Activated naive CD4-positive, alpha-beta T cell treated with anti-CD3 and anti-CD28 coated beads, Interleukin-2, amount 10 ng/mL, durations not matched to agents 7 days and 5 days (primary cell): ENCODE measurements at regions not wholly inside any gene's neighbourhood (a gene's known extent, or its start where the extent isn't known, plus 50 kb on each side); places are given as distances from the start of the nearest gene placed in this dataset.
"Not testable (repeated sequence)": the region's sequence is repeated elsewhere in the genome, so short reads cannot be mapped to it uniquely, and the experiment has no call there.

Experiments used
- CTCF ChIA-PET: fragments of 350-600 bp; sonication (Branson Sonifier 250); formaldehyde crosslinking; loops from one replicate; lab custom pipeline; 2021; ENCODE audit warnings: antibody characterized with exemption; lab: Charles Lee
- DNase-seq: peaks from one replicate; pipeline ENCODE4 v3.0.0-alpha.2; 2020
- H3K27ac Mint-ChIP-seq: one replicate; pipeline ENCODE4 v1.8.0; 2021; ENCODE audit warnings: mild to moderate bottlenecking, moderate library complexity, mixed read lengths
- H3K27me3 Mint-ChIP-seq: one replicate; pipeline ENCODE4 v1.8.0; 2021; ENCODE audit warnings: mild to moderate bottlenecking, mixed read lengths
- H3K36me3 Mint-ChIP-seq: one replicate; pipeline ENCODE4 v1.8.0; 2021; ENCODE audit warnings: mixed read lengths
- H3K4me1 Mint-ChIP-seq: one replicate; pipeline ENCODE4 v1.8.0; 2021; ENCODE audit warnings: mixed read lengths
- H3K4me3 Mint-ChIP-seq: one replicate; pipeline ENCODE4 v1.8.0; 2021; ENCODE audit warnings: mild to moderate bottlenecking, moderate library complexity, mixed read lengths
- H3K9me3 Mint-ChIP-seq: one replicate; pipeline ENCODE4 v1.8.0; 2021; ENCODE audit warnings: mixed read lengths

- H3K27me3 Mint-ChIP-seq, result peaks cover 3% of the 10 kb centered on the region
- H3K9me3 Mint-ChIP-seq, result peaks cover 3% of the 10 kb centered on the region
- H3K36me3 Mint-ChIP-seq, result no peaks in the 10 kb centered on the region
- CTCF ChIA-PET, result interaction anchor here (0.7 kb wide), 1 partner anchor 116 kb away, joined by 3 read pairs; no protein-coding TSS in a partner anchor
- H3K4me1 Mint-ChIP-seq, result peaks cover 13% of the 10 kb centered on the region
- no peak overlapping the region for H3K4me3 Mint-ChIP-seq
- no peak overlapping the region for H3K27ac Mint-ChIP-seq
- no peak for DNase-seq
Observed at GRCh38 chr3:110623571-110623970, 448.0 kb upstream of the NECTIN3 start.

DNA sequence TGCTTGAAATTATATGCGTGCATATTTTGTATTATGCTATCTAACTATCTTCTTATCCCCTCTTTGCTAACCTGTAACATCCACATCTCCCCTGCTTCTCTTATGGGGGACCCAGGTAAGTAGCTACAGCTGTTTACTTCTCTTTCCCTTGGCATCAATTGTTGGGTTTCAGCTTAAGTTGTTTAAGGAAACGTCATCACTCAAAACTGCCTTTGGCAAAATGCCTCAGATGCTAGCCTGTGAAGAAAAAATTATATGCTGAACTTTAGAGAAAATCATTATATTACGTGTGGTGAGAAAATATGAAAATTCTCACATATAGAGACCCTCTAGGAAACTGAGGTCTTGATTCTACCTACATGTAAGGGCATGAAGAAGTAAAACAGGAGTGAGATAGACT, 447.0 kb upstream of the NECTIN3 start:
- H3K4me1 Mint-ChIP-seq, result peaks cover 15% of the 10 kb centered on the region
- H3K9me3 Mint-ChIP-seq, result peaks cover 3% of the 10 kb centered on the region
- peaks cover 3% of the 10 kb centered on the region for H3K27me3 Mint-ChIP-seq
- CTCF ChIA-PET, result no interaction called here
- no peaks in the 10 kb centered on the region for H3K36me3 Mint-ChIP-seq
- H3K27ac Mint-ChIP-seq, result no peak overlapping the region
- DNase-seq, result no peak
- no peak overlapping the region for H3K4me3 Mint-ChIP-seq

- CTCF ChIA-PET, result no interaction called here
- peaks cover 3% of the 10 kb centered on the region for H3K27me3 Mint-ChIP-seq
- H3K4me3 Mint-ChIP-seq, result no peak overlapping the region
- DNase-seq, result no peak
- peaks cover 15% of the 10 kb centered on the region for H3K4me1 Mint-ChIP-seq
- no peaks in the 10 kb centered on the region for H3K36me3 Mint-ChIP-seq
- H3K27ac Mint-ChIP-seq, result no peak overlapping the region
- peaks cover 3% of the 10 kb centered on the region for H3K9me3 Mint-ChIP-seq
Observed at GRCh38 chr3:110625201-110625747, 446.3 kb upstream of the NECTIN3 start.

GRCh38 chr3:110626652-110627111, 444.9 kb upstream of the NECTIN3 start:
- peak; percentile 27 for DNase-seq
- CTCF ChIA-PET, H3K9me3 Mint-ChIP-seq, H3K36me3 Mint-ChIP-seq, H3K27me3 Mint-ChIP-seq: not testable (repeated sequence)
- peaks cover 15% of the 10 kb centered on the region for H3K4me1 Mint-ChIP-seq
- peak overlapping the region; percentile 48 for H3K4me3 Mint-ChIP-seq
- peak overlapping the region; percentile 35 for H3K27ac Mint-ChIP-seq

DNA sequence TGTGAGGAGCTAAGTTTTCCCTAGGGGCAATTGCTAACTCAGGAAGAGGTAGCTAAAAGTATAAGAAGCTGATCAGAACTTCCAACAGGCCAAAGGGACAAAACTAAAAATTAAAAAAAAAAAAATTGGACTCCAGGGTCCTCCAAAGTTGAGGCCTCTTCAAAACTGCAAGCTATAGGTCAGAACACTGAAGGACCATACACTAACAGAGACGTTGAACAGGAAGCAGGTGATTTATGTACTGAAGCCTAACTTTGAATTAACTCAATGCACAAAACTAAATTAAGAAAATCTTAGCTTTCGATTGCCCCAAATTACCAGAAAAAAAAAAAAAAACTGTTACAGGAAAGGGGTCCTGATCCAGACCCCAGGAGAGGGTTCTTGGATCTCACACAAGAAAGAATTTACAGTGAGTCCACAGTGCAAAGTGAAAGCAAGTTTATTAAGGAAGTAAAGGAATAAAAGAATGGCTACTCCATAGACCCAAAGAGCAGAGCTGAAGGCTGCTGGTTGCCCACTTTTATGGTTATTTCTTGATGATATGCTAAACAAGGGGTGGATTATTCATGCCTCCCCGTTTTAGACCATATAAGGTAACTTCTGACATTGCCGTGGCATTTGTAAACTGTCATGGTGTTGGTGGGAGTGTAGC, 442.8 kb upstream of the NECTIN3 start:
- Mint-ChIP-seq H3K27ac (no peak overlapping the region), H3K27me3 (no peaks in the 10 kb centered on the region), H3K4me3 (no peak overlapping the region), H3K9me3 (peaks cover 3% of the 10 kb centered on the region), H3K4me1 (peaks cover 15% of the 10 kb centered on the region), H3K36me3 (no peaks in the 10 kb centered on the region)
- CTCF ChIA-PET, result interaction anchor here (0.5 kb wide), 1 partner anchor 910 kb away, joined by 3 read pairs; no protein-coding TSS in a partner anchor
- no peak for DNase-seq

DNA sequence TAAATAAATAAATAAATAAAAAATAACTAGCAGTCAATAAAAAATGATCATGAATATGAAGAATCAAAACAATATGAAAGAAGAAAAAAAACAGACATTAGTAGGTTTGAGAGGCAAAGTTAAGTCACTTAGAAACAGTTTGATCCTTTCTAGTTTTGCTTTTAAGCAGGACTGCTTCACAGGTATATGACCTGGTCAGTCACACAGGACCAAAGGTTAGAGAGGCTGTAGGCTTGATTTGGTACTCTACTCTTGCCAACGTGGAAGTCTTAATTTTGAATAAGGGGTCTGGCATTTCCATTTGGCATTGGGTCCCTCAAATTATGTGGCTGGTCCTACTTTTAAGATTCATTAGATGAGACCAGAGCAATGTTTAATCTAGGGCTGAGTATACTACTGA, 441.7 kb upstream of the NECTIN3 start:
- peaks cover 15% of the 10 kb centered on the region for H3K4me1 Mint-ChIP-seq
- H3K27ac Mint-ChIP-seq, result no peak overlapping the region

GRCh38 chr3:110644203-110644602, 427.4 kb upstream of the NECTIN3 start:
- no peak for DNase-seq
- no peak overlapping the region for H3K4me3 Mint-ChIP-seq
- no peaks in the 10 kb centered on the region for H3K36me3 Mint-ChIP-seq
- CTCF ChIA-PET, result no interaction called here
- H3K9me3 Mint-ChIP-seq, result no peaks in the 10 kb centered on the region
- H3K27me3 Mint-ChIP-seq, result no peaks in the 10 kb centered on the region
- no peak overlapping the region for H3K27ac Mint-ChIP-seq
- H3K4me1 Mint-ChIP-seq, result no peaks in the 10 kb centered on the region

More for the DNA sequence above, 441.7 kb upstream of the NECTIN3 start:
- Mint-ChIP-seq H3K27me3 (no peaks in the 10 kb centered on the region), H3K36me3 (no peaks in the 10 kb centered on the region), H3K9me3 (peaks cover 3% of the 10 kb centered on the region), H3K4me3 (no peak overlapping the region)
- CTCF ChIA-PET, result no interaction called here
- no peak for DNase-seq

DNA sequence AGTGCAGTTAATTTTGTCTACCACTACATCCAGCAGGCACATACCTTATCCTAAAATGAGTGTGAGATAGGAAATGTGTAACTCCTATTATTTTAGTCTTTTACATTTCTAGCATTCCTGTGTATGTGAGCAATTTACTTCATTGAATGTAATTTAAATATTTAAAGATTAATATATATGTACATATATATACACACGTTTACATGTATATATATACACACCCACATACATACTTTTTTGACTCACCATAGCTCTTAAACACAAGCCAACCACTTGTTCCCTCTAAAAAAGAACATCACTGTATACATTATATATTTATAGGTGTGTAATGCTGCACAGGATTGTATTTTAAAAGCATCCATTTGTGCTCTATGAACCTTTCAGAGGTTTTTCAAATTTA, 425.6 kb upstream of the NECTIN3 start:
- Mint-ChIP-seq H3K9me3 (no peaks in the 10 kb centered on the region), H3K27me3 (no peaks in the 10 kb centered on the region), H3K27ac (no peak overlapping the region), H3K36me3 (no peaks in the 10 kb centered on the region), H3K4me1 (no peaks in the 10 kb centered on the region), H3K4me3 (no peak overlapping the region)
- no peak for DNase-seq
- CTCF ChIA-PET, result interaction anchor here (0.6 kb wide), 1 partner anchor 1859 kb away, joined by 3 read pairs; no protein-coding TSS in a partner anchor

GRCh38 chr3:110646496-110646895, 425.1 kb upstream of the NECTIN3 start:
- Mint-ChIP-seq H3K4me3 (no peak overlapping the region), H3K27ac (no peak overlapping the region), H3K27me3 (no peaks in the 10 kb centered on the region), H3K36me3 (no peaks in the 10 kb centered on the region), H3K9me3 (no peaks in the 10 kb centered on the region), H3K4me1 (no peaks in the 10 kb centered on the region)
- DNase-seq, result no peak
- CTCF ChIA-PET, result no interaction called here

DNA sequence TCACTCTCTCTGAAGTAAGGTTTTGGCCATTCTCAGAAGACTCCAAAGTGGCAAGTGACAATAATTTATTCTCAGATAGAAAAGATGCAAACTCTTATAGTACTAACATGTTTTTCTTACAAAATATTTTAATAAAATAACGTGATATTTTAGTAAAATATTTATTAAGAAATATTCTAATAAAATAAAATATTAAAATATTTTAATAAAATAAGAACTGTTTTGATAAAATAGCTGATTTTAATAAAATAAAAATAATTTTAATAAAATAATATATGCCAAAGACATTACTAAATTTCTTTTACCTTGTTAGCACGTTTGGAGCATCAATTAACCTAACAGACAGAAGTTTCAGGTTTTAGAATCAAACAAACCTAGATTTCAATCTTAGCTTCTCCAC, 424.0 kb upstream of the NECTIN3 start:
- no peaks in the 10 kb centered on the region for H3K4me1 Mint-ChIP-seq
- H3K4me3 Mint-ChIP-seq, result no peak overlapping the region
- DNase-seq, result no peak
- H3K27me3 Mint-ChIP-seq, result no peaks in the 10 kb centered on the region
- no peaks in the 10 kb centered on the region for H3K9me3 Mint-ChIP-seq
- H3K36me3 Mint-ChIP-seq, result no peaks in the 10 kb centered on the region
- CTCF ChIA-PET, result no interaction called here
- H3K27ac Mint-ChIP-seq, result no peak overlapping the region

DNA sequence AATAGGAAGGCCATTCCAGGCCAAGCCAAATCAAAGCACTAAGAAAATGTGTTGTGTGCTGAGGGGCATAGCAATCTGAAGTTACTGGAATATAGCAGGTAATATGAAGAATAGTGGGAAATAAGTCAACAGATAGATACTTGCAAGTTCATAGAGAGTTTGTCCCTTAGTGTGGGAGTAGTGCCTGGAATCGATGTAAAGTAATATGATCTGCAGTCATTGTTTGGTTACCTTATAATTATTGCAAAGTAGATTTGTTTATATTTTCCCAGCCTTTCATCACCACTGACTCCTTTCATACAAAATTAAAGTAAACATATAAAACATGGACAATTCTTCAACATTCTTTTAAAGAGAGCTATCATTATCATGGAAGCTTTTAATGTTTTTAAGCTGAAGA, 420.9 kb upstream of the NECTIN3 start:
- no peaks in the 10 kb centered on the region for H3K4me1 Mint-ChIP-seq
- CTCF ChIA-PET, result no interaction called here
- no peak overlapping the region for H3K27ac Mint-ChIP-seq
- H3K27me3 Mint-ChIP-seq, result no peaks in the 10 kb centered on the region
- no peaks in the 10 kb centered on the region for H3K36me3 Mint-ChIP-seq
- no peak for DNase-seq
- no peak overlapping the region for H3K4me3 Mint-ChIP-seq
- H3K9me3 Mint-ChIP-seq, result no peaks in the 10 kb centered on the region

DNA sequence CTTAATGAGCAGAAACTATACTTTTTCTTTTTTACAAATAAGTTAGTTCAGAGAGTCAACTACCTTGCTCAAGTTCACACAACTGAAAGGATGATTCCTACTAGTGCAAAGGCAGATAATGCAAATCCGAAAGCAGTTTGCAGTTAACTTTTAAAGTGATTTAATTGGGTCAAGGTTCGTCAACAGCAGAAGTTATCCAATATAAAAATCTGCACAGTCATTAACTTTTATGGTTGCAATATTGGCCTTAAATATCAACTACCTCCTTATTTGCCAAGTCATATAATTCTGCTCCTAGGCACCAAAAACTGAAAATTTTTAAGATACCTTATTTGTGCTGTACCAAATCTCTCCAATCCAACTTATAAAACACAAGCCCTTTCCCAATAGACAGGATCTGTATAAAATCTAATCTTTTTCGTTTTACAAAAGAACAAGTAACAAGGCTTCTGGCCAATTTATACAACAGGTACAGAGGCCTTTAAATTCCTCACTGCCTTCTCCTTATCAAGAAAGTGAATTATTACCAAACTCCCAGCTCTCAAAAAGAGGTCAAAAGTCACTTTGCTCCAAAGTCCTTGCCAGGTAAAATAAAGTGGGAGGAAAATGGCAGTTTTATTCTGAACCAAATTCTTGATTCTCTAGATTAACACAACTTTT, 416.6 kb upstream of the NECTIN3 start:
- H3K27ac Mint-ChIP-seq, result no peak overlapping the region
- H3K4me3 Mint-ChIP-seq, result no peak overlapping the region
- H3K27me3 Mint-ChIP-seq, result no peaks in the 10 kb centered on the region
- H3K4me1 Mint-ChIP-seq, result no peaks in the 10 kb centered on the region
- CTCF ChIA-PET, result no interaction called here
- no peak for DNase-seq
- H3K36me3 Mint-ChIP-seq, result no peaks in the 10 kb centered on the region
- no peaks in the 10 kb centered on the region for H3K9me3 Mint-ChIP-seq

GRCh38 chr3:110656394-110657025, 415.1 kb upstream of the NECTIN3 start:
- Mint-ChIP-seq H3K9me3 (no peaks in the 10 kb centered on the region), H3K27me3 (no peaks in the 10 kb centered on the region), H3K4me1 (no peaks in the 10 kb centered on the region), H3K27ac (no peak overlapping the region), H3K36me3 (no peaks in the 10 kb centered on the region), H3K4me3 (no peak overlapping the region)
- DNase-seq, result no peak
- CTCF ChIA-PET, result no interaction called here

DNA sequence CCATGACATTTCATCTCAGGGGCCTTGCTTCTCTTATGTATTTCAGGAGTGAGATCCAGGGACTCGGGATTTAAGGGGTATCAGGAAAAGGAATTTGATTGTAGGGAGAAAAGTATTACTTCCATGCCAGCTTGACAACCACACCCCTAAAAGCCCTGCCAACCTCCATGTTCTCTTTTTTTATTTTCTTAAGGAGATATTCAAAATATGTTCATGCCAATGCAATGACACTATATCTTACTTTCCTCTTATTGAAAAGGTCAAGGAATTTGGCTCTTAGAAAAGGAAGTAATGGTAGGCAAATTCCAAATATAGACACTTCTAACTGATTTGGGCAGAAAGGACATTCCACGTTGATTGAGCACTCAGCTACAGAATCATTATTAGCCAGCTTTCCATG, 407.5 kb upstream of the NECTIN3 start:
- Mint-ChIP-seq H3K36me3 (no peaks in the 10 kb centered on the region), H3K27ac (no peak overlapping the region), H3K27me3 (no peaks in the 10 kb centered on the region), H3K9me3 (peaks cover 2% of the 10 kb centered on the region), H3K4me3 (no peak overlapping the region), H3K4me1 (no peaks in the 10 kb centered on the region)
- CTCF ChIA-PET, result no interaction called here
- no peak for DNase-seq
